ENCODE measurements at regions not wholly inside any gene's neighbourhood (a gene's known extent, or its start where the extent isn't known, plus 50 kb on each side); places are given as distances from the start of the nearest gene placed in this dataset.
"Not testable (repeated sequence)": the region's sequence is repeated elsewhere in the genome, so short reads cannot be mapped to it uniquely, and the experiment has no call there.

DNA sequence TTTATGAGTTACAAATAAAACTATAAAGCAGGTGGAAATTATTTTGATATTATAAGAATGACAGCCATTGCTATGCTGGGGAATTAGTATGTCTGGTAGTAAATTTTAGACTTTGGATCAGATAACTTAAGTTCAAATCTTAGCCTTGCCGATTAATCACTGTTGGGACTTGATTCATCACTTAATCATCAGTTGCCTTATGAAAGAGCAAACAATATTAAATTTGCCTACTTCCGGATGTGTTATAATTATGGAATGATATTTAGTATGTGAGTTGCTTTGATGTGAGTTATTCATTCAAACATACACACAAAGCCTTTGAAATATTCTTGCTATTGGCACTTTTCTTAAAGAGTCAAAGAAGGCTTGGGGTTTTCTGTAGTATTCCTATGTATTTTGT, 717.7 kb downstream of the BRINP1 start:
- DNase-seq (ENCODE audit: low spot score): no peak

DNA sequence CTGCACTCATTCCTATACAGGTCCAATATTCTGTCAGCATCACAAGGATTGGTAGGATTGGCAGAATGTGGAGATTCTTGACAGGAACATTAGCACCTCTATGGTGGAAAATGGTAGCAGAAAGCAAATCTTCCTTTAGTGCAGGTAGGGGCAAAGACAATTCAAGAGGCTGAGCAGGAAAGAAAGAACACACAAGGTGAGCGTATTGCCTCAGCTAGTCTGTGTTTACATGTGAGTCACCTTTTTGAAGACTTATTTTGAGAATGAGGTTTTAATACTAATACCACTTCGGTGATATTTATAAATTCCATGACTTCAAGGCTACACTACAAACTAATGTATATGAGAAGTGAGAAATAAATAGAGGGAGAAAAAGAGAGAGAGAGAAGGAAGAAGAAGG, 717.0 kb downstream of the BRINP1 start:
- no peak for DNase-seq (ENCODE audit: low spot score)

DNA sequence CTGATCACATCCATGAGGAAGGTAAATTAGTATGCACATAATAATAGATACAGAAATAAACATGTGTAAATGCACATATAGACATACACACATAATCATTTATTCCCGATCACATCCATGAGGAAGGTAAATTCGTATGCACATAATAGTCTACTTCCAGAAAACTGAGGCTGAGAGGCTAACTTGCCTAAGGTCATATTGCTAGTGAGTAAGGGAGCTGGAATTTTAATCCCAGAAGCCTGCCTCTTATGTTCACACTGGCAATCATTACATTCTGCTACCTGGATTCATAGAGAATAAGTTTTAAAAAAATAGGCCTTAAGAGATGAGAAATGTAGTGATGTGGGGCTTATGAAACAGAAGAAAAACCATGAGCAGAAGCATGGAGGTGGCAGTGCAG, 716.3 kb downstream of the BRINP1 start:
- no peak for DNase-seq (ENCODE audit: low spot score)

DNA sequence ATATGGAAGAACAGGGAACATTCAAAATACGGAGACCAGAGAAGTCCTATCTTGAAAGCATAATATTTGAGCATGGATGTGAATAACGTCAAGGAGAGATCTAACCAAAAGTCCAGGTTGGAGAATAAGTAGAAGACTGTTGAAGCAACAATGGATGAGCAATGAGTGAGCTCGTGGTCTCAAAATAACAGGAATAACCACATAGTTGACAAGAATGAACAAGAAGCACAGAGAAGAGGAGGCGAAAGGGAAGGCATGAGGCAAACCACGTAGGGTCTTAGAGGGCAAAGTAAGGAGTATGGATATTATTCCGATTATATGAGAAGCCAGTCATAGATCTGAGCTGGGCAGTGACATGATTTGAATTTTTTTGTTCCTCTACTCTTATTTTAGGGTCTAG, 710.2 kb downstream of the BRINP1 start:
- DNase-seq (ENCODE audit: low spot score): no peak

DNA sequence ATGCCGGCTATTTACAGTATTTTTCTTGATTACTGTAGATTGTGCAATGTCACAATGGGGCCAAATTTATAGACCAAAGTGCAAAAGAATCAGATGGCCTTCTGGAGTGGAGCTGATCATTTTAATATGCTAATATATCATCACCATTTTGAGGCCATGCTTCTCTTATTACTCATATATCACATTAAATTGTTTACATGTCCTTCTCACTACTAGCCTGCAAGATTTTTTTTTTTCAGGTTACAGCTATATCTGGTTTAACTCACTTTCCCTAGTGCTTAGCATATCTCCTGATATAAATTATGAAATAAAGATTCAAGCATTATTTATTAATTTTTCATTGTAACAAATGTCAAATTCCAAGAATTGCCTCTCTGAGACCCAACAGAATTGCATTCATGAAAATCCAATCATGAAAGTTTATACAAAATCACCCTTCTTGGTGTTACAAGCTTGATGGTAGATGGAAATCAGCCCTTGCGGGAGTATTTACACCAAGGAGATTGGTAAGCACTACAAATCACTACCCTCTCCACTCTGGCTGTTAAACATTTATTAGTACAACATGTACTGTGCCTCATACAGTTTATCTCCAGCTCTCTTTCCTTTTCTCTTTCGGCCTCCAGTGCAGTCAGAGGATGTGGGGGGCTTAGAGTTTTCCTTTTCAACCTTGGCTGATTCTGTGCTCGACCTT, 703.9 kb downstream of the BRINP1 start:
- no peak for DNase-seq (ENCODE audit: low spot score)

DNA sequence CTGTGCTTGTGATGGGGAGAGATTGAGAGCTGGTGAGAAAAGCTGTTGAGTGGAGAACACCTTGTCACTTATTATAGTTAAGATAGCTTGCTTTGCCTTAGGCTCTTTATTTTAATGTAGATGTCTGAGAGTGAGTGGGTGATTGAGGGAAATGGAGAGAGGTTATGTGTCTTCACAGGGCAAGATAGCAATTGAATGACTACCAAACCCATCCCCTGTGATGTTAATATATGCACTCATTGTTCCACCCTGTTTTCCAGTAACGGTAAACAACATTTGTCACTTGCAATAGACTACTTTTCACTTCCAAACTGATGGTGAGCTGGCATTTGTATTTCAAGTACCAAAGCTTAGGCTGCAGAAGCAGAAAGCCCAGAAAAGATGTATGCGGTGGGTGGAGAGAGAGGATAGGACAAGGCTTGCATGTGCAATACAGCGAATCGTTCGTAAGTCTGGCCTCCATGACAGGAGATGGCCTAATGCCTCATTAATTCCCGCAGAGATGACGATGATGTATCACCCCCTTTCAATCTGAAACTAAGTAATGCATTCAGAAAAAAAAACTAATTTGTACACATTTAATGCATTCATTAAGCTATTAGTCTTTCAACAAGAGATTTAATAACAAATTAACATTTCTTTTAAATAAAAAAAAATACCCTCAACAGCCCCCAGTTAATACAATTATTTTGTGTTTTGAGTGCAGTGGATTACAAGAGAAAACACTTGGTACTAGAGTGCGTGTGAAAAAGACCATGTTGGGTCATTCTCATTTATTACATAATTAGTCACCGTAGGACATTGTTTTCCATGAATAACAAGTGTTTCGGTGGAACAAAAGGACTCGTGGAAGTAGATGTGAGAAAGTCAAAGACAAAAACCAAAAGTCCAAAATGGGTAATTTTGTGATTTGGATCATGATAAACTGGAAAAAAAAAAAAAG, 699.0 kb downstream of the BRINP1 start:
- no peak for DNase-seq (ENCODE audit: low spot score)

DNA sequence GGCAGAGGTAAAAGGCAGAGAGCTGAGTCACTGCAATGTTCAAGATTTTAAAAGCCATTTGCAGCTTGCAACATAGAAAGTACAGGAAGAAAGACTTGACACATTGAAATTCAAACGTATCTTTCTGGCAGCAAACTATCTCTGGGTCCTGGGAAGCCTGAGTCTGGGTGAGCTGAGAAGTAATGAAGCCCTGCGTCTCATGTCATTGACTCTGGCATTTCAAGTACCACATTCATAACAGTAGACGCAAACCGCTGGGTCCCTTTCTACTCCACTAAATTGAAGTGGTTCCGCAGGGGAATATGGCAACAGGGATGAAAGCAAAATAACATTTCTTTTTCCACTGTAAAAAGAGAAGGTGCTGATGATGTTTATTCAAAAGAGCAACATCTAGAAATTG, 694.3 kb downstream of the BRINP1 start:
- DNase-seq (ENCODE audit: low spot score): no peak

DNA sequence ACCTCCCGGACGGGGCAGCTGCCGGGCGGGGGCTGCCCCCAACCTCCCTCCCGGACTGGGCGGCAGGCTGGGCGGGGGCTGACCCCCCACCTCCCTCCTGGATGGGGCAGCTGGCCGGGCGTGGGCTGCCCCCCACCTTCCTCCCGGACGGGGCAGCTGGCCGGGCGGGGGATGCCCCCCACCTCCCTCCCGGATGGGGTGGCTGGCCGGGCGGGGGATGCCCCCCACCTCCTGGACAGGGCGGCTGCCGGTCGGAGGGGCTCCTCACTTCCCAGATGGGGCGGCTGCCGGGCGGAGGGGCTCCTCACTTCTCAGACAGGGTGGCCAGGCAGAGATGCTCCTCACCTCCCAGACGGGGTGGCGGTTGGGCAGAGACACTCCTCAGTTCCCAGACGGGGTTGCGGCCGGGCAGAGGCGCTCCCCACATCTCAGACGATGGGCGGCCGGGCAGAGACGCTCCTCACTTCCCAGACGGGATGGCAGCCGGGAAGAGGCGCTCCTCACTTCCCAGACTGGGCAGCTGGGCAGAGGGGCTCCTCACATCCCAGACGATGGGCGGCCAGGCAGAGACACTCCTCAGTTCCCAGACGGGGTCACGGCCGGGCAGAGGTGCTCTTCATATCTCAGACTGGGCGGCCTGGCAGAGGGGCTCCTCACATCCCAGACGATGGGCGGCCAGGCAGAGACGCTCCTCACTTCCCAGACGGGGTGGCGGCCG, 691.1 kb downstream of the BRINP1 start:
- DNase-seq (ENCODE audit: low spot score): not testable (repeated sequence)

DNA sequence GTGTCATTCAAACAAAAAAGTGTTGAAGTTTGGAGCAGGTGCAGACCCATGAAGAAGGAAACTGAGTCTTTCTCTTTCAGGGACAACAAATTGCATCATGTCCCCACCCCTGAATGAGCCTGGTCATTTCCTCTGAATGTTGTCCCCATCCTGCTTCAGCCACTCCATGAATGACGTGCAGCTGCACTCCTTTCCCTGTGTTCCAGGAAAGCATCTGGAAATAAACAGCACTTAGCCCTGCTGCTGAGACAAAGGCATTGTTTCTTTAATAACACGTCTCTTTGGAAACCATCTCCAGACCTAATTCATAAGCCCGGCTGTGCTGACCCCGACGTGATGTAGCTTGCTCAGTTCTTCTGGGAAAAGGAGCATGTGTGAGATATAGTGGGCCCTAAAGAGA, 682.3 kb downstream of the BRINP1 start:
- no peak for DNase-seq (ENCODE audit: low spot score)

DNA sequence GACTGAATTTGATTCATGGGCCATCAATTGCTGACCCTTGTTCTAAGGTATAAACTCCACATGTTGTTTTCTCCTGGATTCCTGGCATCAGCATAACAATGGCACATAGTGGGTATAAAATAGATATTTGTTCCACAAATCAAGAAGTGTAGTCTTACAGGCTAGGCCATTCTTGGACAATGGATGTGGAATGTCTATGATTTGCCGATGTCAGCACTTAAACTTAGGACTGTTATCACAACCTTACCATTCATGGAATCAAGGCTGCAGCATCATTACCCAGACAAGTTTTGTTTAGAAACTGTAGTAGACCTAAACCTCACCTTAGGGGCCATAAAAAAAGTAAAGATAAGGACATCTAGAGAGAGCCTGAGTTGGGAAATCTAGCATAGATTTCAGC, 680.0 kb downstream of the BRINP1 start:
- DNase-seq (ENCODE audit: low spot score): no peak

DNA sequence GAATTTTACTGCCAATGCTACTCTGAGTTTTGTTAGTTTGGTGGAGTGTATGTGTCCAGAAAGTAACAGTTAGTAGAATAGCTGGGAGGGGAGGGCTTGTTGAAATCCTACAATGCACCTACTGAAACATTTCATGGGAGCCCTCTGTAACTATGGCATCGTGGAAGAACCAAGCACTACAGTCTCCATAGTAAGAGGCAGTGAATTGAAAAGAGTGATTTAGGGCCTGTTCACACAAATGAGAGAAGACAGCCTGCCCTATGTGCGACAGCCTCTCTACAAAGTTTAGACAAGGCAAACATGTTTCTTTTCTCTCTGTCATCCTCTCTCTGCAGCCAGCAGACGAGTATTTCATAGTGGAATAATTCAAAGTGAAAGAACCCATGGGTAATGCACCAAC, 676.6 kb downstream of the BRINP1 start:
- no peak for DNase-seq (ENCODE audit: low spot score)

DNA sequence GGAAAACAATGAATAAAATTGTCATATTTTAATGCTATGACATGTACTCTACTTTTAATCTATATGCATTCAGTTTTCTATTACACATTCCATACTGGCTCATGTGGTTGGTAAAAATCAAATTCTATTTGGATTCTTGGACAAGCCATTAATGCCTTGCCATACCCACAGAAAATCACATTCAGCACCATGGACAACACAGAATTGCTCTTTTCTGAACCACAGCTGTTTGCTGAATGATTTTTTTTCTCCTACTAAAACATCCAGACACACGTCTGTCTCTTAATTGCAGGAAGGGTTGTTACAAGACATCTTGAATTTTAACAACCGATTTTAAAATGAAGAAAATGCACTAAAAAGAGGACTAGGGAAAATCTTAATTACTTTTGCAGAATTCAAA, 675.6 kb downstream of the BRINP1 start:
- no peak for DNase-seq (ENCODE audit: low spot score)

DNA sequence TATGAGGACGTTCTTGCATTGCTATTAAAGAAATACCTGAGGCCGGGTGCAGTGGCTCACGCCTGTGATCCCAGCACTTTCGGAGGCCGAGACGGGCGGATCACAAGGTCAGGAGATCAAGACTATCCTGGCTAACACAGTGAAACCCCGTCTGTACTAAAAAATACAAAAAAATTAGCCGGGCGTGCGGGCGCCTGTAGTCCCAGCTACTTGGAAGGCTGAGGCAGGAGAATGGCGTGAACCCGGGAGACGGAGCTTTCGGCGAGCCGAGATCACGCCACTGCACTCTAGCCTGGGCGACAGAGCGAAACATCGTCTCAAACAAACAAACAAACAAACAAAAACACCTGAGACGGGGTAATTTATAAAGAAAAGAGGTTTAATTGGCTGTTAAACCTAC, 674.0 kb downstream of the BRINP1 start:
- DNase-seq (ENCODE audit: low spot score): not testable (repeated sequence)

DNA sequence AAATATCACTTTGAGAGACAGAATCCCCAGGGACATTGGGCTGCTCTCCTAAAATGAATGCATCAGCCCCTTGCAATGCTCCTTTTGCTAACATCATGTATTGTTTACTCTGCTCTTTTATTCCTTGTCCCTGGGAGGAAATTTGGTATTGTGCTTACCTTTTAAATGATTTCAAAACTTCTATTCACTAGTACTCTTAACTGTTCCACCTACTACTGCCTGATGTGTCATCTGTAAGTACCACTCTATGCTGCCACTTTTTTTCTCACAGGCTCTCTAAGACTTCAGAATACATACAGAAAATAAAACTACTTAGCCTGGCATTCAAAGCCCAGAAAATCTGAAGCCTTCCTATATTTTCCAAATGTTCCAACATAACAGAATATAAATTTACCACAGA, 667.2 kb downstream of the BRINP1 start:
- DNase-seq (ENCODE audit: low spot score): no peak

DNA sequence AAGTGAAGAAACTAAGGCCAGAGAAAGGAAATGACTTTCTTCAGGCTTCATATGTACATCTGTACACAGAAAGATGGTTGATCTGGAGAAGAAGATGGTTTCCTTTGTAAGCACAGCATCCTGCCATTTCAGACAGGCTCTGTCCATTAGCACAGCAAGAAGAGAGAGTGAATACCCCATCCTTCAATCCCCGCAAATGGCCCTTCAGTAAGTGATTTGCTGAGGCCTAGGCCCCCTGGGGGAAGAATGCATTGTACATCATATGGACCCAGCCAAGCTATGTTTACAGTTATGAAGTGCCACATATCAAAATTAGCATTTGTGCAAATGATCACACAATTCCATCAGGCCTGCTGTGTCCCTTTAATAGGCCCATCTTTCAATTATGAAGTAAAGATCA, 657.4 kb downstream of the BRINP1 start:
- DNase-seq (ENCODE audit: low spot score): no peak

DNA sequence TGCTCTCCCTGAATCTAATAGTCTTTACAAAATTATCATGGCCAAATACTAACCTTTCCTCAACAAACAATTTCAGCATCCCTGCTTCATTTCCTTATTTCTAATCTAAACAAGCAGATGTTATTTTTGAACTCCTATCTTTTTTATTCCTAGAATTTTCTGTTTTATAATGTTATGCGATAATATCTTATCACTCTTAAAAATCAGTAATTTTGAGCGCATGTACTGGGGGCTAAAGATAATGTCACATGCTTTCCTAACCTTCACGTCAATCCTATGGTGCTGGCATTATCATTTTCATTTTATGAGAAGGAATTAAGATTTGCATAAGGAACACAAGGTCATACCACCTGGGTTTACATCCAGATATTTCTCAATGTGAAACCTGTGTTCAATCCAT, 648.0 kb downstream of the BRINP1 start:
- DNase-seq (ENCODE audit: low spot score): no peak

DNA sequence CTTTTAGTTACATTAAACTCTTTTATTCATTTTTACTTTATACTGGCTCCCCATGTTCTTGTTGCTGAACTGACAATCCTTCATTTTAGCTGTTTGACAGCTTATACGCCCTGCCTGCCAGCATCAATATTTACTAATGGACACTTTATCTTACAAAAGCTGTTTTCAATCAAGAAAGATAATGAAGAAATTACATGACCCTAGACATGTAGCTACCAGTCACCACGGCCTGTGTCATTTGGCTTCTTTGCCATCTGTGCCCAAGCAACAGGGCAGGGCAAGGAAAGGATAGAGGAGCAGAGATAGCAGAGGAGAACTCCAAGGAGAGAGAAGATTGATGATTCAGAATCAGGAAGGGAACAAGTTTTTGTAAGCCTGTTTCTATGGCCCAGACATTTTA, 647.3 kb downstream of the BRINP1 start:
- DNase-seq (ENCODE audit: low spot score): no peak

DNA sequence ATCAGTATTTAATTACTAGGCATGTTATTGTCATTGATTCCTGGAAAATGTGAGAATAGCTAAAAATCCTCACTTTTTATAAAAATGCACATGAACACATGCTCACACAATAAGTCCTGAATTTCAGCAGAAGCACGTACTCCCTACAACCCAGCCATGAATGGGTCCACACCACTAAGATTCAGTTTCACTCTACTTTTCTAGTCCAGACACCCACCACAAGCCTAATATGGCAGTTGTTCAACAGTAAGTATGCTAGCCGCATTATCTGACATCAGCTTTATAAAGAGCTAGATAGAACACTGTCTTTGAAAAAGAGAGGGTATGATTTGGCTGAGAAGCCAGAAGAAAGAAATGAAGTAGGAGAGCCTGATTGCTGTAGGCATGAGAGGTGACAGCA, 639.3 kb downstream of the BRINP1 start:
- no peak for DNase-seq (ENCODE audit: low spot score)

DNA sequence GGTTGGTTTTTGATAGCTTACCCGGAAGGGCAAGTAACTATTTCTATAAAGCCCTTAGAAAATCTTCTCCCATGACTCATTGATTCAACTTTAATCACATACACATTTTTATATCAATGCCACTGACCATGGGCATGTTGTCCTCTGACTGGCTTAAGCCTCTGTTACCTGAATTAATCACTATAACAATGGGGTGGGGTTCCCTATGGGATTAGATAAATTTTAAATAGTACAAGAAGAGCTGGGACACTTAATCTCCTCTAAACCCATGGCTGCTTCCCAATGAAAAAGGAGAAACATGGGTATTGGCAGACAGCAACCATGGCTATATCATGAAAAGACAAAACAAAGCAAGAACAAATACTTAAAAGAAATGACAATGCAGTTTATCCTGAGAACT, 636.2 kb downstream of the BRINP1 start:
- DNase-seq (ENCODE audit: low spot score): no peak

DNA sequence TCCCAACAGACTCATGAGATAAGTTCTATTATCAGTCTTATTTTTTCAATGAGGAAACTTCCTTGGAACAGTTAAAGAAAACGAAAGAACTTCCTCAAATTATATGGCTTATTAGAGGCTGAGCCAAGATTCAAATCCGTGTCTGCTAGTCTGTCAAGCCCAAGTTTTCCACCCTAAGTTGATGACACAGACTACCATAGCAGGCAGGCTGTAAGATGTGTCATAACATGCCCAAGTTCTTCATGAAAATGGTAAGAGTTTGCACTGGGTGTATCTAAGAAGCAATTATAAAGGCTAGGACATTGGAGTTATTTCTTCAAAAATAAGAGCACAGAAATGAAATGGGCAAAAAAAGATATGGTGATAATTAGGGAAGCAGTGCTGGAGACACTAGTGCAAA, 634.5 kb downstream of the BRINP1 start:
- DNase-seq (ENCODE audit: low spot score): no peak

DNA sequence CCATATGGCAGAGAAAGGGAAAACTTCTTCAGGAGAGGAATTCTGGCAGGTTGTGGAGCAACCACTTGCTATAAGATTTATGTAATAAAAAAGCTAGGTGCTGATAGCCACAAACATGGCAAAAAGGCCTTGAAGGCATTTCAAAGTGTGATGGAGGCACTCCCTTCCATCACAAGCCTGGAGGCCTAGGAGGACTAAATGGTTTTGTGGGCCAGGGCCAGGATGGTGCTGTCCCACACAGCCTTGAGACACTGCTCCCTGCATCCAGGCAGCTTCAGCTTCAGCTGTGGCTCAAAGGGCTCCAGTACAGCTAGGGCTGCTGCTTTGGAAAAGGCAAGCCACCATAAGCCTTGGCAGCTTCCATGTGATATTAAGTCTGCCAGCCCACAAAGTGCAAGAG, 632.8 kb downstream of the BRINP1 start:
- no peak for DNase-seq (ENCODE audit: low spot score)

DNA sequence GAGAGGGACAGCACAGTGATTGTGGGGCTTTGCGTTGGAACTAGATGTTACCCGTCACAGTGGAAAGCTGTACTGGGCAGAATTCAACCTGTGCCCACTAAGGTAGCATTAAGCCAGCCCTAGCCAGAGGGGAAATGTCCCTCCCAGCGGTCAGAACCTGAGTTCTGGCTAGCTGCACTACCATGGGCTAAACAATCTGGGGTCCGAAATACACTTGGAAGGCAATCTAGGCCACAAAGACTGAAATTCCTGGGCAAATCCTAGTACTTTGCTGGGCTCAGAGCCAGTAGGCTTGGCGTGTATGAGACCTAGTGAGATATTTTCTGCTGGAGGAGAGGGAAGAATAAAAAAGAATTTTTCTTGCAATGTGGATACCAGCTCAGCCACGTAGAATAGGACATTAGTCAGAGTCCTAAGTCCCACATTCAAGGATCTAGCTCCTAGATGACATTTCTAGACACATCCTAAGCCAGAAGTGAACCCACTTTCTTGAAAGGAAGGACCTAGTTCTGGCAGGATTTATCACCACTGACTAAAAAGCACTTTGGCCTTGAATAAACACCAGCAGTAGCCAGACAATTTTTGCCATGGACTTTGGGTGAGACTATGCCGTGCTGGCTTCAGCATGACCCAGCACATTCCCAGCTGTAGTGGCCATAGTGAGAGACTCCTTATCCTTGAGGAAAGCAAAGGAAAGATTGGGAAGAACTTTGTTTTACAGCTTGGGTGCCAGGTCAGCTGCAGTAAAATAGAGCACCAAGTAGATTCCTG, 618.0 kb downstream of the BRINP1 start:
- no peak for DNase-seq (ENCODE audit: low spot score)

Data from D341Med (cell line).